Fibroblast of skin of abdomen (primary cell): ENCODE measurements at regions not wholly inside any gene's neighbourhood (a gene's known extent, or its start where the extent isn't known, plus 50 kb on each side); places are given as distances from the start of the nearest gene placed in this dataset.

Experiments
- DNase-seq: peaks from one replicate; pipeline ENCODE4 v3.0.0-alpha.2; 2013

- no peak for DNase-seq
These were observed 54.0 kb upstream of the PRPS1L1 start for GRCh38 chr7:18081617-18082016.

DNA sequence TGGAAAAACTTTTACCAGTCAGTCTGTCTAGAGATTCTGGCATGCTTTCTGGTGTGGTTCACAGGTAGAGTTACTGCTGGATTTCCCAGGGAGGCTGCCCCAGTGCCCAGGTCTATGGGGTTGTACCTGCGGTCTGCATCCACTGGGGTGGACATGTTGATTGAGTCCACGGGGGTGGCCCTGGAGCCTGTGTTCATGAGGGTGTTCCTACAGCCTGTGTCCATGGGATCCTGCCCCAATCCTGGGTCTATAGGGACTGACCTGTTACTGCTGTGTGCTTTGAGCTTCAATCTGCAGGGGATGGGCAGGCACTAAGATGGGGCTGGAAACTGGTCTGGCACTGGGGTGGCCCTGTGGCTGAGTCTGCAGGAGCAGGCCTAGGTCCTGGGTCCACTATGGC is 54.5 kb upstream of the PRPS1L1 start:
- DNase-seq: no peak

- DNase-seq: peak; percentile 14
These were observed 58.7 kb upstream of the PRPS1L1 start for GRCh38 chr7:18086165-18087025.

DNA sequence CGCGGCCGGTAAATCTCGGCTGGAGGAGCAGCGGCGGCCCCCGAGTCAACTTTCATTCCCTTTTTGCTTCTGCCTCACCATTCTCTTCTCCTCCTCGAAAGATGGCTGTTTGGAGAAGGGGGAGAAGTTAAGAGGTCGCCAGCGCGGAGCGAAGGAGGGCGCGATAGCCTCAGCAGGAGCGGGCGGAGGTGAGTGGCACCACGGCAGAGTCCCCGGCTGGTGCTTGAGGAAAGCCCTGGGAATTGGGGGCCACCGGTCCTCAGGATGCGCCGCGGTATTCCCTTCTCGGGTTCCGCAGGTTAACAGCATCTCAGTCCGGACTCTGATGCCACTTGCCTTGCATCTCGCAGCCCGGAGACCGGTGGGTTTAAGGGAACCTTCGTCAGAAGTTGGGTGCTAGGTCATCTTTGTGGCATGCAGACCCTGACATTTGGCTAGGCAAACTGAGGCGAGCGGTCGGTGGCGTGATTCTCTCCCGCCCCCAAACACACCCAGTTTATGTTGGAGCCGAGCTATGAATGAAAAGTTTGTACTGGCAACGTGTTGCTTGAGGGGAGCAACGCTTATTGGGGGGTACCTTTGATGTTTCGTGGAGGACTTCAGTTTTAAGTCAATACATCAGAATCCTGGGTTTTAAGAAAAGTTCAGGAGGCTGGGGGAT is 59.5 kb upstream of the PRPS1L1 start:
- DNase-seq: no peak

GRCh38 chr7:18087687-18088078 is 60.0 kb upstream of the PRPS1L1 start:
- DNase-seq: no peak

GRCh38 chr7:18096087-18096486 is 68.4 kb upstream of the PRPS1L1 start:
- DNase-seq: no peak

GRCh38 chr7:18102576-18102975 is 74.9 kb upstream of the PRPS1L1 start:
- DNase-seq: no peak

GRCh38 chr7:18103436-18104218 is 76.0 kb upstream of the PRPS1L1 start:
- DNase-seq: no peak

DNA sequence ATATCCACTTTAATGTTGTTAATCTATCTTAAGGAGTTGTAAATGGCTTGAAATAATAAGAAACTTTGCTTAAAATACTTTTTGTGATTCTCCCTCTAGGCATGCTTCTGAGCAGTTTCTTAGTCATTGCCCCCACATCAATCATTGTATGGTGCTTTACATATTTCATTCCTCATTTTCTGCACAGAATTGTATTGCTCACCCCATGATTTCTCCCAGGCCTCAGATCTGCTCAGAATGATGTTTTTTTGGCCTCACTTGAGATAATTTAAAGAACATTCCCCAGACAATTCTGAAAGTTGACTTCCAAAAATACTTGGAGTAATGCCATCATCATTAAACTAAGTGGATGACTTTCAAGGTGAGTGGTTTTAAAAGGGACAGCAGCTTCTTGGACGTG is 82.1 kb upstream of the PRPS1L1 start:
- DNase-seq: peak; percentile 78

DNA sequence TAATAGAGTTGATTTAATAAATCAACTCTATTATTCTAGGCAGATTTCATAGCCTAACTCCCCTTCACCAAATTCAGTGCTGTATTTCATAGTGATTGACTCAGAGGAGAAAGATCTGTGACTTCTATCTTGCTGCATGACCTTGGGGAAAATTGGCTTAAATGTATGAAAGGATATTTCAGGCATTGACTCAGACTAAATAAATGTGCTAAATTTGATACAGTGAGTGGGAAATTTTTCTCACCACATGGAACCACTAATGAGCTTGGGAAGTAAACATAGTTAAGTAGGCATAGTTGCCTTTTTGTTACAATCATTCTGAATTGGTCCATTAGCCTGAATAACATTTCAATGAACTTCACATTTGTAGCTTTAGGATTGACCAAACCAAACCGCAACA is 89.0 kb upstream of the PRPS1L1 start:
- DNase-seq: peak; percentile 26

- peak; percentile 59 for DNase-seq
These were observed 89.8 kb upstream of the PRPS1L1 start for GRCh38 chr7:18117482-18117881.

DNA sequence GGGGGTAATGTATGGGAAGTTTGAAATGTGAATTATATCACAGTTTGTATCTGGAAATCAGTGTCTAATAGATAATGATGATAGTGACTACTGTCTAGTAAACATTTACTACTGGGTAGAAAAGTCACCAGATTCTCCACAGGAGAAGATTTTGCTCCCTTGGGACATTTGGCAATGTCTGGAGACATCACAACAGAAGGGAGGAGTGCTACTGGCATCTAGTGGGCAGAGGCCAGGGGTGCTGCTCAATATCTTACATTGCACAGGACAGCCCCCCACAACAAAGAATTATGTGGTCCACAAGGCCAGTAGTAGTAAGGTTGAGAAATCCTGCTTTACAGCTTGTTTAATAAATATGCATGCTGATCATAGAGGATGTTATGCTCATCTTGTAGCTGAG is 92.3 kb upstream of the PRPS1L1 start:
- DNase-seq: peak; percentile 12

GRCh38 chr7:18123508-18124239 is 96.0 kb upstream of the PRPS1L1 start:
- no peak for DNase-seq

DNA sequence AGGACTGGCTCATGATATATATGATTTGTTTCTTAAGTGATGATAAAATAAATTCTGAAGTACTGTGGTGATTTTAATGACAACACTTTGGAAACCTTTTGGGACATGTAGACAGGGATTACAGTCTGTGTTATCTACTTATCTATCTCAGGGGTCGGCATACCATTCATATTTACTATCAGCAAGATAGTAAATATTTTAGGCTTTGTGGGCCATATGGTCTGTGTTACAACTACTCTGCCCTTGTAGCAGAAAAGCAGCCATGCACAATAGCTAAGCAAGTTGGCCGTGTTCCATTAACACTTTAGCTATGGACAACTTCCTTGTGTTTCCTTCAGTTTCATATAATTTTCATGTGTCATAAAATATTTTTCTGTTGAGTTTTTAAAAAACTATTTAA is 97.8 kb upstream of the PRPS1L1 start:
- peak; percentile 86 for DNase-seq

DNA sequence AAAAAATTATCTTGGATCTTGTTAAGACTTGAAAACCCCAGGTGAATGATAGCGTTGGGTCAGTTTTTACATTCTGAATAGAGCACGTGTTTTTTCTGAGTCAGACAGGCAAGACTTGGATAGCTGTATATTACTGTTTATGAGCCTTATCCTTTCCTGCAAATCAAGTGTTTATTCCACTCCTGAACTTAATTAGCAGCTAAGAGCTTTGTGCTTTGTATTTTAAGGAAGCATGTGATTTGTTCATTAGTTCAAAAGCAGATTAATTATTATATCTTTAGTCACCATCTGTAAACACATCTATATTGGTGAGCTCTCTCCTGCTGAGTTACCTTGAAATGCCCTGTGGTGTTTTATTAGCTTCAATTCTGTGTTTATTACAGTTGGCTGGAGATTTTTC is 98.6 kb upstream of the PRPS1L1 start:
- DNase-seq: no peak

GRCh38 chr7:18128846-18129245 is 101.2 kb upstream of the PRPS1L1 start:
- no peak for DNase-seq

- no peak for DNase-seq
These were observed 105.2 kb upstream of the PRPS1L1 start for GRCh38 chr7:18132811-18133210.

- DNase-seq: no peak
These were observed 106.3 kb upstream of the PRPS1L1 start for GRCh38 chr7:18133921-18134320.

DNA sequence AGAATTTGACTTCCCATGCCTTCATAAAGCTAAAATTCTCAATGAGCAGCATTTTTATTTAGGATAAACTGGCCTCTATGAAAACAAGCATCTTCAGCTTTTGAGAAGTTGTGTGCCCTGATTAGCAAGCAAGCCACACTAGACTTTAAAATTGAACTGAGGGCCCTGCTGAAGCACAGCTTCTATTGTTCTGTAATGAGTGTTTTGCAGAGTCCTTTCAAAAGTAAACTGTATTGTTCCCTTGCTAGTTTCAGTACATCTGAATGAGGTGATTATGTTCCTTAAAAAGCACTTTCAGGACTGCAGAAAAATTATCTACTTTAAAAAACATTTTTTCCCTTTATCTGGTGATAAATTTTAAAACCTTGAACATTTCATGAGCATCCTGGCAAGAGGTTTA is 113.3 kb upstream of the PRPS1L1 start:
- DNase-seq: no peak

- DNase-seq: no peak
These were observed 116.5 kb upstream of the PRPS1L1 start for GRCh38 chr7:18144166-18144565.

GRCh38 chr7:18145160-18145559 is 117.5 kb upstream of the PRPS1L1 start:
- no peak for DNase-seq

DNA sequence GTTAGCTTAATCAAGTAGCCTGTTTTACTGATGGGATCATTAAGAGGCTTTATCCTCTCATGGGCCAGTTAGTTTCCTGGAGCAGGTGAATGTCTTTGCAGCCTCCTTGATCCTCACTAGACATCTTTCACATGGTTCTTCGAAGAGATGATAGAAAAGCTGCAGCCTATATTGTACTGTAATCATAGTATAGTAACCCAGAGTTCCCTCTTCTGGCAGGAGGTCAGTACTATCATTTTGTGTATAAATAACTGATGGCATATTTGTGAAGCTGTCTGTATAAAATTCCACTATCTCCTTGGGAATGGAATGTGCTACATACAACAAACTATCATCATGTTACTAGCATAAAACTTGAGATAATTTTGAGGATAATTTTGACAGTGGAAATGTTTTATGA is 123.8 kb upstream of the PRPS1L1 start:
- peak; percentile 4 for DNase-seq
